Fibroblast of the aortic adventitia (primary cell): ENCODE measurements at regions not wholly inside any gene's neighbourhood (a gene's known extent, or its start where the extent isn't known, plus 50 kb on each side); places are given as distances from the start of the nearest gene placed in this dataset.

ENCODE experiments used
- DNase-seq: peaks from one replicate; pipeline ENCODE4 v3.0.0-alpha.2; 2010; ENCODE audit warnings: low read depth
- H3K4me3 ChIP-seq: 2 replicates; pipeline ENCODE4 v1.5.1; 2011; ENCODE audit warnings: low read depth, mild to moderate bottlenecking, control low read depth, low read length, moderate library complexity
- TF ChIP-seq, protein P1 (sequence below): IDR thresholded peaks from 2 replicates; pipeline ENCODE4 v1.5.1; 2011; ENCODE audit warnings: mild to moderate bottlenecking, low read length, control low read depth, inconsistent platforms; ENCODE audit not compliant: insufficient read depth

GRCh38 chr13:72448082-72448481, 279.3 kb downstream of the MZT1 start:
- no peak for DNase-seq
- no peak overlapping the region for H3K4me3 ChIP-seq
- TF ChIP-seq, protein P1, sequence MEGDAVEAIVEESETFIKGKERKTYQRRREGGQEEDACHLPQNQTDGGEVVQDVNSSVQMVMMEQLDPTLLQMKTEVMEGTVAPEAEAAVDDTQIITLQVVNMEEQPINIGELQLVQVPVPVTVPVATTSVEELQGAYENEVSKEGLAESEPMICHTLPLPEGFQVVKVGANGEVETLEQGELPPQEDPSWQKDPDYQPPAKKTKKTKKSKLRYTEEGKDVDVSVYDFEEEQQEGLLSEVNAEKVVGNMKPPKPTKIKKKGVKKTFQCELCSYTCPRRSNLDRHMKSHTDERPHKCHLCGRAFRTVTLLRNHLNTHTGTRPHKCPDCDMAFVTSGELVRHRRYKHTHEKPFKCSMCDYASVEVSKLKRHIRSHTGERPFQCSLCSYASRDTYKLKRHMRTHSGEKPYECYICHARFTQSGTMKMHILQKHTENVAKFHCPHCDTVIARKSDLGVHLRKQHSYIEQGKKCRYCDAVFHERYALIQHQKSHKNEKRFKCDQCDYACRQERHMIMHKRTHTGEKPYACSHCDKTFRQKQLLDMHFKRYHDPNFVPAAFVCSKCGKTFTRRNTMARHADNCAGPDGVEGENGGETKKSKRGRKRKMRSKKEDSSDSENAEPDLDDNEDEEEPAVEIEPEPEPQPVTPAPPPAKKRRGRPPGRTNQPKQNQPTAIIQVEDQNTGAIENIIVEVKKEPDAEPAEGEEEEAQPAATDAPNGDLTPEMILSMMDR = no peak

DNA sequence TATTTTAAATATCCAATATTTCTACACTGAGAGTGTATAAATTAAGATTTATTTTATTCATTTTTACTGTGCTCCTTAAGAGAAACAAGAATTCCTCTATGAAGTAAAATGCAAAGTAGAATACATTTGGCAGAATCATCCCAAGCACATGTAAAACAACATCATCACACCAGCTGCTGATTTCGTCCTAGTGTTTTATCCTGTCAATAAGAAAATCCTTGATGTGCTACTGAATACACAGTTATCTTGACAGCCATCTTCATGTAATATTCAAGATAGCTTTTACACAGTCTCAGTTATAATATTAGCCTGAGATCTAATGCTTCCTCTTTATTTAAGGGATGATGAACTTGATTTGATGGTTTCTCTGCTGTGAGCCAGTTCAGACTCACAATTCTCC, 282.4 kb downstream of the MZT1 start:
- TF ChIP-seq, protein P1 = no peak
- no peak for DNase-seq
- H3K4me3 ChIP-seq = no peak overlapping the region

- peak; percentile 1 for DNase-seq
- no peak overlapping the region for H3K4me3 ChIP-seq
- TF ChIP-seq, protein P1 = no peak
Observed at GRCh38 chr13:72437458-72437857, 290.0 kb downstream of the MZT1 start.

GRCh38 chr13:72435251-72435650, 292.2 kb downstream of the MZT1 start:
- TF ChIP-seq, protein P1 = no peak
- no peak for DNase-seq
- H3K4me3 ChIP-seq = no peak overlapping the region

DNA sequence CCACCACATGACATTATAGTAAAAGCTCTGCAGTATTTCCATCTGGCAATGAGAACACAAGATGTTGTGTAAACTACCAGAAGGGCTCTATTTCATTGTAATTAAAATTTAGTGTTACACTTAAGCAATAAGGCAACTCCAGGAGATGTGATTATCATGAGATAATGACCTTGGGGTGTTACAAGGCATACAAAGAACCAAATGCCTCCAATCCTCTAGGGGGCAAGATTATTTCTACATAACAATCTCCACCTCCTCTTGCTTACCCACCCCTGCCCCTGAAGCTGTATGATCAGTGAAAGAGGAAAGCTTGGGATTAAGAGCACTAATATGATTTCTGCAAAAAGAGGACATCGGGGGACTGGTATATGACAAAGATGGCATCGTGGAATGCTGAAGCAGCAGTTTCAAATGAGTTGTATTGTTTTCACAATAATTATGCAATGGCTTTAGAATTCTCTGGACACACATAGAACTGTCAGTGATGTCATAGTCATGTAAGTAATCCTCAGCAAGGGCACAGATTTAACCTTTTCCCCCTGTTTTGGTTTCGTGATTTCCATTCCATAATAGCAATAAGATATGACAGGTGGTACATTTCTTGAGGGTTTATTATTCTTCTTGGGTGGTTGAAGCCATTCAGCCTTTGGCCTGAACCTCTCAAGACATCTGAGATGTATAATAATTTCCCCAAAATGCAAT, 295.3 kb downstream of the MZT1 start:
- TF ChIP-seq, protein P1 = no peak
- no peak overlapping the region for H3K4me3 ChIP-seq
- no peak for DNase-seq

DNA sequence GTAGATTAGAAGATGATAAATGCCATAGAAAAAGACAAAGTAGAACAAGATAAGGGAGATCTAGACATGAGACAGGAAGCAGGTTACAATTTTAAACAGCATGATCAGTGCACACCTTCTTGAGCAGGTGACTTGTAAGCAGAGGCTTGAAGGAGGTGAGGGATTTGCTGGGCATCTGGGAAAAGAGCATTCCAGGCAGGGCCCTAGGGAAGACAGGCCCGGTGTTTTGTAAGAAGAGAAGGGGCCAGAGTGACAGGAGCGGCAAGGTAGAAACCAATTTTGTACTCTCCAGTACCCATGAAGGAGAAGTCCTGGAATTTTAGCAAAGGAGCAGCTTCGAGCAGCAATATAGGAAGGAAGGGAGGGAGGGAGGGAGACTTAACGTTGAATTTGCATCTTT, 296.5 kb downstream of the MZT1 start:
- TF ChIP-seq, protein P1 = no peak
- H3K4me3 ChIP-seq = no peak overlapping the region

DNA sequence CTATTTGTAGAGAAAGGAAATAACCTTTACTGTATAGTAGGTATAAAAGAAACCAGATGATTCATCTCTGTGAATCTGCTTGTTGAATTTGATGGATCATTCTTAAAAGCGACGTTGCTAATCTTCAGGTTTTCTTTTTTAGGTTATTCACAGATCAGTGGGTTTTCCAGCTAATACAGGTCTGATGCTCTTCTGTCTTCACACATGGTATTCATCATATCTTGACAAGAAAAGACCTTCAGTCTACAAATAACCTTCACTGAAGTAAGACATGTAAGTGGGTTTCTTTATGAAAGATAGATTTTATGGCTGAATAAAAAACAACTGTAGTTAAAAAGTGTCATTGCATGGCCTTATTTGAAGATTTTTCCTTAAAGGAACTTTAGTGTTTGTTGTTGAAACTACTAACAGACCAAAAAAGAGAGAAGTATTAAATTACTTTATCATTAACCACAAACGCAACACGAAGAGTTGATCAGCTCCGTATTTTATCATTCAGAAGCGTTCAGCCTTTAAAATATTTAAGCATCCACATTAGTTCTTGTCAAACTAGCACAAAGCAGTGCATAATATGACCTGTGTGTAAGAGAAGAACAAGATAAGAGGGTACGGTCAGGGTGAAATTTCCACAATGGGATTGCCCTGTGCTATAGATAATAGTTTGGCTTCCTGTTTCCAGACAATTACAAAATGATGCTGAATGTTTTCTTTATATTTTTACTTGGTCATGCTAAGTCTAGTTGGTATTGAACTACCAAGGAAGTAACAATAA, 299.5 kb downstream of the MZT1 start:
- DNase-seq = no peak
- TF ChIP-seq, protein P1 = no peak
- no peak overlapping the region for H3K4me3 ChIP-seq

More for the DNA sequence above, 296.5 kb downstream of the MZT1 start:
- DNase-seq = no peak
